AG04450 (cell line): ENCODE measurements at regions not wholly inside any gene's neighbourhood (a gene's known extent, or its start where the extent isn't known, plus 50 kb on each side); places are given as distances from the start of the nearest gene placed in this dataset.

ENCODE experiments used
- CTCF ChIA-PET: fragments of 300-600, 350-600 bp; formaldehyde crosslinking; extraction: SDS; loops from one replicate; lab custom pipeline; 2022; ENCODE audit warnings: antibody characterized with exemption, inconsistent platforms; lab: Charles Lee
- POLR2A ChIA-PET: fragments of 350-600 bp; formaldehyde crosslinking; extraction: SDS; loops from one replicate; lab custom pipeline; 2021; ENCODE audit warnings: antibody characterized with exemption, inconsistent platforms; lab: Yijun Ruan, JAX
- DNase-seq: peaks from one replicate; pipeline ENCODE4 v3.0.0-alpha.2; 2011; ENCODE audit warnings: low read depth, low spot score
- H3K27ac ChIP-seq: one replicate; pipeline ENCODE4 v1.5.1; 2012; ENCODE audit warnings: low read depth, low read length, control low read depth
- H3K27me3 ChIP-seq: one replicate; pipeline ENCODE4 v1.6.0; 2012; ENCODE audit warnings: low read length; ENCODE audit not compliant: control insufficient read depth, insufficient read depth
- H3K4me3 ChIP-seq: 2 replicates; pipeline ENCODE4 v1.5.1; 2011; ENCODE audit warnings: mild to moderate bottlenecking, low read depth, low read length, control low read depth
- H3K9me3 ChIP-seq: 2 replicates; pipeline ENCODE4 v1.5.1; 2012; ENCODE audit warnings: low read length; ENCODE audit not compliant: control insufficient read depth, insufficient read depth
- TF ChIP-seq, protein P1 (sequence below): IDR thresholded peaks from 2 replicates; pipeline ENCODE4 v1.5.1; 2011; ENCODE audit warnings: low read depth, low read length, control low read depth, inconsistent platforms

DNA sequence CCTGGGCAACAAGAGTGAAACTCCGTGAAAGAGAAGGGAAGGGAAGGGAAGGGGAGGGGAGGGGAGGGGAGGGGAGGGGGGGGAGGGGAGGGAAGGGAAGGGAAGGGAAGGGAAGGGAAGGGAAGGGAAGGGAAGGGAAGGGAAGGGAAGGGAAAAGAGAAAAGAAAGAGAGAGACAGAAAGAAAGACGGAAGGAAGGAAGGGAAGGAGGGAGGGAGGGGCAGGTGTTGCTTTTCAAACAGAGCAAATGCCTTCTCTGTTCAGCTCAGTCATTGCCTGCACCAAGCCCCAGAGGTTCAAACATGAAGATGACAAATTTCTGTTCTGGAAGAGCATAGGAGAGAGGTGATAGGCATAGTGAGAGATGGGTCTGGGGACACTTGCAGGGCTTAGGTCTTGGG lies 330.0 kb downstream of the DRD1 start:
- H3K9me3 ChIP-seq: no peaks in the 10 kb centered on the region; the same call in 1 of the 2 replicates
- H3K4me3 ChIP-seq: no peak overlapping the region
- H3K27me3 ChIP-seq: no peaks in the 10 kb centered on the region
- TF ChIP-seq, protein P1, sequence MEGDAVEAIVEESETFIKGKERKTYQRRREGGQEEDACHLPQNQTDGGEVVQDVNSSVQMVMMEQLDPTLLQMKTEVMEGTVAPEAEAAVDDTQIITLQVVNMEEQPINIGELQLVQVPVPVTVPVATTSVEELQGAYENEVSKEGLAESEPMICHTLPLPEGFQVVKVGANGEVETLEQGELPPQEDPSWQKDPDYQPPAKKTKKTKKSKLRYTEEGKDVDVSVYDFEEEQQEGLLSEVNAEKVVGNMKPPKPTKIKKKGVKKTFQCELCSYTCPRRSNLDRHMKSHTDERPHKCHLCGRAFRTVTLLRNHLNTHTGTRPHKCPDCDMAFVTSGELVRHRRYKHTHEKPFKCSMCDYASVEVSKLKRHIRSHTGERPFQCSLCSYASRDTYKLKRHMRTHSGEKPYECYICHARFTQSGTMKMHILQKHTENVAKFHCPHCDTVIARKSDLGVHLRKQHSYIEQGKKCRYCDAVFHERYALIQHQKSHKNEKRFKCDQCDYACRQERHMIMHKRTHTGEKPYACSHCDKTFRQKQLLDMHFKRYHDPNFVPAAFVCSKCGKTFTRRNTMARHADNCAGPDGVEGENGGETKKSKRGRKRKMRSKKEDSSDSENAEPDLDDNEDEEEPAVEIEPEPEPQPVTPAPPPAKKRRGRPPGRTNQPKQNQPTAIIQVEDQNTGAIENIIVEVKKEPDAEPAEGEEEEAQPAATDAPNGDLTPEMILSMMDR: no peak
- H3K27ac ChIP-seq: no peak overlapping the region
- CTCF ChIA-PET: no interaction called here
- POLR2A ChIA-PET: no interaction called here
- DNase-seq: no peak

DNA sequence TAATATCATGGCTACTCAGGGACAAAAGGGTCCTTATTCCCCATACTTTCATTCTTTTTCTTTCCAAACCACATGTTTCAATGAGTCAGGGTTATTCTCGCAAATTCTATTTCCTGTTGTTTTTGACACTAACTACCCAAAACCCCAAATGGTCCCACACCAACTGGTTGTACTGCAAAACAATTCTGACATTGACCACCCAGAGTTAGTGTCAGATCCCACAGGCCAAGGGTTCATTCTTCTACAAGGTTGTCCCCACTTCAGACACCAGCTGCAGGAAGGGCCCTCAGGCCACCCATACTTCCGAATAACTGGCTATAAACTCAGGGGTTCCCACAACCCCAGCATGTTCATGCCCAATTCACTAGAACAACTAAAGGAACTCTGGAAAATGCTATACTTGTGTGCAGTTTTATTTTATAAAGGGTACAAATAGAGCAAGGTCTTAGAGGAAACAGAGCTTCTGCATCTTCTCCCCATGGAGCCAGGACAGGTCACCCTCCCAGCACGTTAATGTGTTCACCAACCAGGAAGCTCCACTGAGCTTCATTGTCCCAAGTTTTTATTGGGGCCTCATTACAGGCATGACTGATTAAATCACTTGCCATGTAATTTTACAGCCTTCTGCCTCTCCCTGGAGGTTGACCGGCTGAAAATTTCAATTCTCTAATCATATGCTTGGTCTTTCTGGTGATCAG lies 334.8 kb downstream of the DRD1 start:
- Histone ChIP-seq H3K27ac (no peak overlapping the region), H3K4me3 (no peak overlapping the region), H3K27me3 (no peaks in the 10 kb centered on the region), H3K9me3 (no peaks in the 10 kb centered on the region; the same call in 1 of the 2 replicates)
- POLR2A ChIA-PET: no interaction called here
- DNase-seq: no peak
- CTCF ChIA-PET: no interaction called here
- TF ChIP-seq, protein P1: no peak

DNA sequence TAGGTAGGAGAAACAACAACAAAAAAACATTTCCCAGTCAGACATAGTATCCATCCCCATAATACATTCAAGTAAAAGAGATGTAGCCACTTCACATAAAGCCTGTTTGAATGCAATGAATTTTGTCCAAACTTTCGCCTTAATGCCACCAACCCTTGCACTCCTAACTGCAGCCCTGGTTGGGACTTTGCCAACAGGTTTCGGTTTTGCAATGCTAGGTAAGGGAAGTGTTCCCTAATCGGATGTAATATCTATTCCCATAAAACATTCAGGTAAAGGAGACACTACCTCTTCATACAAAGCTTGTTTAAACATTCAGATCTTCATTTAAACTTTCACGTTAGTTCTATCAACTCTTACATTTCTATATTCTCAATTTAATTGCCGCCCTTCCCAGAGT lies 336.1 kb downstream of the DRD1 start:
- no peak overlapping the region for H3K27ac ChIP-seq
- CTCF ChIA-PET: no interaction called here
- POLR2A ChIA-PET: no interaction called here
- no peaks in the 10 kb centered on the region for H3K9me3 ChIP-seq
- no peaks in the 10 kb centered on the region for H3K27me3 ChIP-seq
- no peak for DNase-seq
- TF ChIP-seq, protein P1: no peak
- H3K4me3 ChIP-seq: no peak overlapping the region

DNA sequence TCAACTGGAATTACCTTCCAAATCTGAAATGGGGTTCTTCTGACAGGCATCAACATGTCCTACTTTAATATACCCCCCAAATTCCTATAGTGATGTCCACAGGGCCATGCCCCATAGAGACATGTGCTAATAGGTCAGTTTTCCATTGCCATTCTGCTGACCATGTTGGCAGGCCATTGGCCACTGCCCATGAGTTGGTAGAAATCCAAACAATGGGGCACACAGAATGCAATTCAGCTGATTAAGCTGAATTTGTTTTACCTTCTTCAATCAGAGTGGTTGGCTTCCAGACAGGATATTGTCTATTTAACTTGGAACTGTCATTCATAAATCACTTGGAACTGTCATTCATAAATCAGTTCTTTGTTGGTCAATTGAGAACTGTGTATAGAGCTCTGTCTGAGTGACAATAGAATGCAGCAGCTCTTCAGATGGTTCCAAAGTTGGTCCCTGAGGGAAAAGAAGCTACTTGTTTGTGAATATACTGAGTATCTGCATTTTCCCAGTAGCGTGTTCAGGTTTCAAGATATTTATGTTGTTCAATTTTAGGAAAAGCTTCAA lies 336.9 kb downstream of the DRD1 start:
- Histone ChIP-seq H3K9me3 (no peaks in the 10 kb centered on the region), H3K27me3 (no peaks in the 10 kb centered on the region)
- CTCF ChIA-PET: no interaction called here

DNA sequence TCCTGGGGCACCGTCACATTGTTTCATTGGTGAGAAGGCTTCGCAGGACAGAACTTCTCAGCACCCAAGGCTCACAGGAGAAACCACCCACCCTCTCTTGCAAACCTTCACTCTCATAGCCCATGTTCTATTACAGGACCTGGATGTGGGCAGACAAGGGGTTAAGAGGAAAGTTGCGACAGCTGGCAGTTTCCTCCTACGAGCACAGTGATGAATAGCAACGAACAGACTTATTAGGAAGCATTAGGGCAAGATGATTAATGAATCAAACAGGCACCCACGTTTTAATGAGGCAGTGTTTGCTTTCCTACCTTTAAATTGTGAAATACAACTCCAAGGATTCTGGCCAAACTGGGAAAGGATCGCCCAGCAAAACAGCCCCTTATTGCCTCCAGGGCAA lies 339.3 kb downstream of the DRD1 start:
- H3K4me3 ChIP-seq: no peak overlapping the region
- POLR2A ChIA-PET: no interaction called here
- CTCF ChIA-PET: no interaction called here
- H3K9me3 ChIP-seq: no peaks in the 10 kb centered on the region
- DNase-seq: no peak
- H3K27ac ChIP-seq: no peak overlapping the region
- TF ChIP-seq, protein P1: no peak
- no peaks in the 10 kb centered on the region for H3K27me3 ChIP-seq

More for the DNA sequence above, 336.9 kb downstream of the DRD1 start:
- DNase-seq: no peak
- POLR2A ChIA-PET: no interaction called here
- H3K27ac ChIP-seq: no peak overlapping the region
- no peak overlapping the region for H3K4me3 ChIP-seq
- TF ChIP-seq, protein P1: no peak
